Endothelial cell of umbilical vein (primary cell): ENCODE measurements at regions not wholly inside any gene's neighbourhood (a gene's known extent, or its start where the extent isn't known, plus 50 kb on each side); places are given as distances from the start of the nearest gene placed in this dataset.

Source experiments
- BruUV-seq: library from RNA; stranded (reverse); fragments of 400-500 nt; replicated peaks from 2 replicates; lab custom pipeline; 2021; lab: Mats Ljungman, UMichigan
- CTCF ChIA-PET: fragments of 300-600, 350-600 bp; sonication (Branson Sonifier 250); formaldehyde crosslinking; loops from one replicate; lab custom pipeline; 2021; ENCODE audit warnings: antibody characterized with exemption, inconsistent platforms; lab: Charles Lee
- POLR2A ChIA-PET: fragments of 300-600, 350-600 bp; sonication (Branson Sonifier 250); formaldehyde crosslinking; loops from one replicate; lab custom pipeline; 2021; ENCODE audit warnings: antibody characterized with exemption, inconsistent platforms; lab: Charles Lee
- DNase-seq: peaks from one replicate; pipeline ENCODE4 v3.0.0-alpha.2; 2011; ENCODE audit warnings: low read depth, low spot score
- FAIRE-seq: peaks from 2 replicates; lab custom pipeline; 2011; peaks lifted over from hg19 to GRCh38; lab: Jason Lieb, UNC
- H2AFZ ChIP-seq: 2 replicates; pipeline ENCODE4 v1.6.0; 2012; ENCODE audit warnings: low read depth, low read length, control low read depth, inconsistent platforms
- H3K27ac ChIP-seq: 2 replicates; pipeline ENCODE4 v1.5.1; 2011; ENCODE audit warnings: low read depth, mild to moderate bottlenecking, control low read depth, low read length, moderate library complexity; ENCODE audit not compliant: insufficient read depth
- H3K27me3 ChIP-seq, 2 experiments: 2 replicates each; pipeline versions ENCODE4 v1.6.0 to v1.6.1; 2011; ENCODE audit warnings: low read length in 2 of 2, mixed read lengths in 1 of 2; ENCODE audit not compliant: control insufficient read depth in 2 of 2, insufficient read depth in 2 of 2
- H3K36me3 ChIP-seq, 2 experiments: 2 replicates in 1 of 2; 3 replicates in 1 of 2; pipeline ENCODE4 v1.5.1; 2011; ENCODE audit warnings: low read length in 2 of 2, mild to moderate bottlenecking in 1 of 2, moderate library complexity in 1 of 2; ENCODE audit not compliant: control insufficient read depth in 2 of 2, insufficient read depth in 2 of 2; ENCODE audit errors: extremely low read depth in 1 of 2
- H3K4me1 ChIP-seq: 3 replicates; pipeline ENCODE4 v1.5.1; 2011; ENCODE audit warnings: mild to moderate bottlenecking, low read length; ENCODE audit not compliant: control insufficient read depth, insufficient read depth; ENCODE audit errors: extremely low read depth
- H3K4me2 ChIP-seq: 2 replicates; pipeline ENCODE4 v1.6.1; 2011; ENCODE audit warnings: low read length, control low read depth, mixed read lengths; ENCODE audit not compliant: insufficient read depth
- H3K4me3 ChIP-seq, 3 experiments: fragments of 200-600 bp in 1 of 3; sonication (generic), shearing (Covaris generic) in 1 of 3; replicated peaks in 1 of 3; 2 replicates each; pipeline ENCODE4 v1.5.1; 2011 to 2016; ENCODE audit warnings: control low read depth in 3 of 3, low read length in 3 of 3, mild to moderate bottlenecking in 2 of 3, inconsistent platforms in 1 of 3, low read depth in 1 of 3, moderate library complexity in 1 of 3; ENCODE audit not compliant: insufficient read depth in 1 of 3
- H3K79me2 ChIP-seq: 2 replicates; pipeline ENCODE4 v1.6.0; 2012; ENCODE audit warnings: low read length, inconsistent platforms; ENCODE audit not compliant: control insufficient read depth, insufficient read depth
- H3K9ac ChIP-seq: replicated peaks from 2 replicates; pipeline ENCODE3; 2011; ENCODE audit warnings: low read length, control low read depth; ENCODE audit not compliant: insufficient read depth; ENCODE audit errors: extremely low read depth
- H3K9me1 ChIP-seq: replicated peaks from 3 replicates; pipeline ENCODE4 v1.6.0; 2011; ENCODE audit warnings: mild to moderate bottlenecking, low read length; ENCODE audit not compliant: control insufficient read depth, insufficient read depth; ENCODE audit errors: extremely low read depth
- H3K9me3 ChIP-seq: replicated peaks from 2 replicates; pipeline ENCODE4 v1.5.1; 2012; ENCODE audit warnings: low read length, inconsistent platforms; ENCODE audit not compliant: control insufficient read depth, insufficient read depth
- H4K20me1 ChIP-seq: replicated peaks from 2 replicates; pipeline ENCODE3; 2011; ENCODE audit warnings: mild to moderate bottlenecking, low read length; ENCODE audit not compliant: control insufficient read depth, insufficient read depth; ENCODE audit errors: extremely low read depth
- EZH2 ChIP-seq: IDR thresholded peaks from 2 replicates; pipeline ENCODE4 v1.6.1; 2012; ENCODE audit warnings: borderline replicate concordance, low read depth, mild to moderate bottlenecking, moderate library complexity, low read length, inconsistent platforms; ENCODE audit not compliant: severe bottlenecking
- FOS ChIP-seq: IDR thresholded peaks from 2 replicates; pipeline ENCODE4 v1.6.1; 2011; ENCODE audit warnings: mild to moderate bottlenecking, low read length, moderate library complexity, borderline replicate concordance; ENCODE audit not compliant: insufficient read depth
- GATA2 ChIP-seq: IDR thresholded peaks from 2 replicates; pipeline ENCODE4 v1.7.0; 2011; ENCODE audit warnings: low read depth, mild to moderate bottlenecking, moderate library complexity, mixed read lengths, low read length; ENCODE audit not compliant: insufficient read length, insufficient read depth
- JUN ChIP-seq: IDR thresholded peaks from 2 replicates; pipeline ENCODE4 v1.6.1; 2011; ENCODE audit warnings: borderline replicate concordance, low read depth; ENCODE audit not compliant: insufficient read length, insufficient read depth
- MYC ChIP-seq: IDR thresholded peaks from one replicate; pipeline ENCODE4 v1.6.1; 2011; ENCODE audit warnings: mild to moderate bottlenecking, low read depth, low read length
- POLR2A ChIP-seq: IDR thresholded peaks from 2 replicates; pipeline ENCODE4 v1.6.1; 2012; ENCODE audit warnings: low read depth, mild to moderate bottlenecking, control low read depth, low read length
- POLR2AphosphoS5 ChIP-seq: IDR thresholded peaks from 2 replicates; pipeline ENCODE4 v1.6.1; 2012; ENCODE audit warnings: low read depth, mild to moderate bottlenecking, control low read depth, low read length, moderate library complexity; ENCODE audit not compliant: insufficient read depth
- dilution Hi-C: fragments of 300-500 bp; cut with MboI; formaldehyde crosslinking; loops from one replicate; pipeline ENCODE4 v1.15.0; 2019; ENCODE audit warnings: low sequenced_read_pairs; ENCODE audit not compliant: extremely low pct_ligation_motif_present
- intact Hi-C: fragments of 100-400 bp; cut with micrococcal nuclease; formaldehyde crosslinking; loops from one replicate; pipeline ENCODE4 v1.10.0; 2022
- TF ChIP-seq, protein P1 (sequence below): IDR thresholded peaks from 2 replicates; pipeline ENCODE4 v1.6.1; 2011; ENCODE audit not compliant: insufficient read depth, insufficient read length
- TF ChIP-seq, protein P2 (sequence below), 2 donors: IDR thresholded peaks; 1 replicate in 1 of 2; 2 replicates in 1 of 2; pipeline ENCODE4 v1.5.1; 2011; ENCODE audit warnings: low read length in 2 of 2, mild to moderate bottlenecking in 2 of 2, moderate library complexity in 2 of 2, control low read depth in 1 of 2, inconsistent platforms in 1 of 2, low read depth in 1 of 2; ENCODE audit not compliant: insufficient read depth in 1 of 2; ENCODE audit errors: extremely low read depth in 1 of 2

DNA sequence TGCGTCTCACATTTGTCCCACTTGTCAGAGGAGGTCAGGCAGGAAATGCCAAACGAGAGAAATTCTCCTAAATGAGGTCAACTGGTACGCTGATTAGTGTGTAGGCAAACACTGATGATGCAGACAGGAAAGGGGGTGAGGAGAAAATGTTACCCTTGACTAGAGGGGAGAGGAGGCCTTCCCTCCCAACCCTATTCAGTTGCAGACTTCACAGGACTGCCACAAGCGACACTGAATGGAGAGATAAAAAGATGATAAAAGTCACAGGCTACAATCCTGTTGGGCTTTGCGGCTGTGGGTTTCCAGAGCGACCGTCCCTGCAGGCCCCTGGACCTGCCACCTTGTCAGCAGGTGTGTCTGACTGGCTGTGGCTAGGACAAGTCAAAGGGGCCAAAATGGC is 569.4 kb downstream of the CDH26 start:
- ChIA-PET POLR2A (no interaction called here), CTCF (no interaction called here)
- Histone ChIP-seq H3K4me2 (no peak overlapping the region), H3K9ac (no peak overlapping the region), H3K4me1 (no peaks in the 10 kb centered on the region), H3K36me3 (no peaks in the 10 kb centered on the region), H3K9me1 (no peaks in the 10 kb centered on the region), H3K9me3 (peaks cover 7% of the 10 kb centered on the region), H2AFZ (no peak overlapping the region), H3K4me3 (no peak overlapping the region), H4K20me1 (no peaks in the 10 kb centered on the region), H3K79me2 (no peaks in the 10 kb centered on the region), H3K27ac (no peak overlapping the region), H3K27me3 (no peaks in the 10 kb centered on the region)
- FAIRE-seq (no peak), DNase-seq (no peak)
- intact Hi-C loops (no loop called here), dilution Hi-C loops (no loop called here)
- BruUV-seq = no TSS peak
- TF ChIP-seq JUN (no peak), MYC (no peak), POLR2AphosphoS5 (no peak), GATA2 (no peak), POLR2A (no peak), EZH2 (no peak), FOS (no peak)
- TF ChIP-seq, protein P1, sequence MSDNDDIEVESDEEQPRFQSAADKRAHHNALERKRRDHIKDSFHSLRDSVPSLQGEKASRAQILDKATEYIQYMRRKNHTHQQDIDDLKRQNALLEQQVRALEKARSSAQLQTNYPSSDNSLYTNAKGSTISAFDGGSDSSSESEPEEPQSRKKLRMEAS = no peak
- TF ChIP-seq, protein P2, sequence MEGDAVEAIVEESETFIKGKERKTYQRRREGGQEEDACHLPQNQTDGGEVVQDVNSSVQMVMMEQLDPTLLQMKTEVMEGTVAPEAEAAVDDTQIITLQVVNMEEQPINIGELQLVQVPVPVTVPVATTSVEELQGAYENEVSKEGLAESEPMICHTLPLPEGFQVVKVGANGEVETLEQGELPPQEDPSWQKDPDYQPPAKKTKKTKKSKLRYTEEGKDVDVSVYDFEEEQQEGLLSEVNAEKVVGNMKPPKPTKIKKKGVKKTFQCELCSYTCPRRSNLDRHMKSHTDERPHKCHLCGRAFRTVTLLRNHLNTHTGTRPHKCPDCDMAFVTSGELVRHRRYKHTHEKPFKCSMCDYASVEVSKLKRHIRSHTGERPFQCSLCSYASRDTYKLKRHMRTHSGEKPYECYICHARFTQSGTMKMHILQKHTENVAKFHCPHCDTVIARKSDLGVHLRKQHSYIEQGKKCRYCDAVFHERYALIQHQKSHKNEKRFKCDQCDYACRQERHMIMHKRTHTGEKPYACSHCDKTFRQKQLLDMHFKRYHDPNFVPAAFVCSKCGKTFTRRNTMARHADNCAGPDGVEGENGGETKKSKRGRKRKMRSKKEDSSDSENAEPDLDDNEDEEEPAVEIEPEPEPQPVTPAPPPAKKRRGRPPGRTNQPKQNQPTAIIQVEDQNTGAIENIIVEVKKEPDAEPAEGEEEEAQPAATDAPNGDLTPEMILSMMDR (IDR thresholded peaks at IDR 0.05; ENCODE audit: extremely low read depth in 1 of 2, insufficient read depth in 1 of 2, low read depth in 1 of 2, low read length in 2 of 2) = no peak
